Neuronal stem cell (in vitro differentiated cells): ENCODE measurements at regions not wholly inside any gene's neighbourhood (a gene's known extent, or its start where the extent isn't known, plus 50 kb on each side); places are given as distances from the start of the nearest gene placed in this dataset.

ENCODE experiments used
- DNase-seq: peaks from one replicate; pipeline ENCODE4 v3.0.0-alpha.2; 2013; ENCODE audit warnings: low spot score
- H2AFZ ChIP-seq: one replicate; pipeline ENCODE4 v1.6.1; 2013; ENCODE audit warnings: mild to moderate bottlenecking, low read length, inconsistent platforms
- H2AK5ac ChIP-seq: 2 replicates; pipeline ENCODE4 v1.6.1; 2013; ENCODE audit warnings: low read depth, mild to moderate bottlenecking, inconsistent platforms, low read length, moderate library complexity, mixed read lengths
- H2BK120ac ChIP-seq: 2 replicates; pipeline ENCODE4 v1.6.1; 2013; ENCODE audit warnings: low read depth, mild to moderate bottlenecking, inconsistent platforms, low read length, moderate library complexity, mixed read lengths
- H2BK12ac ChIP-seq: one replicate; pipeline ENCODE4 v1.6.1; 2013; ENCODE audit warnings: low read length, inconsistent platforms
- H2BK15ac ChIP-seq: 2 replicates; pipeline ENCODE4 v1.6.1; 2013; ENCODE audit warnings: mild to moderate bottlenecking, low read length, inconsistent platforms, mixed read lengths
- H2BK5ac ChIP-seq: one replicate; pipeline ENCODE4 v1.6.1; 2013; ENCODE audit warnings: inconsistent platforms, mild to moderate bottlenecking, low read length, moderate library complexity
- H3K14ac ChIP-seq: one replicate; pipeline ENCODE4 v1.6.1; 2013; ENCODE audit warnings: low read length, inconsistent platforms
- H3K18ac ChIP-seq: 2 replicates; pipeline ENCODE4 v1.6.1; 2013; ENCODE audit warnings: low read length, inconsistent platforms
- H3K23ac ChIP-seq: 2 replicates; pipeline ENCODE4 v1.6.1; 2013; ENCODE audit warnings: low read depth, mild to moderate bottlenecking, mixed read lengths, low read length, inconsistent platforms; ENCODE audit not compliant: poor library complexity
- H3K27ac ChIP-seq: replicated peaks from 3 replicates; pipeline ENCODE4 v1.5.1; 2013; ENCODE audit warnings: low read length, inconsistent platforms
- H3K27me3 ChIP-seq, 3 experiments: 2 replicates each; pipeline ENCODE4 v1.6.1; 2013; ENCODE audit warnings: low read length in 3 of 3, mild to moderate bottlenecking in 2 of 3, inconsistent platforms in 1 of 3, low read depth in 1 of 3, mixed read lengths in 1 of 3, moderate library complexity in 1 of 3; ENCODE audit not compliant: control insufficient read depth in 3 of 3, insufficient read depth in 3 of 3
- H3K36me3 ChIP-seq, 2 donors: replicated peaks in 1 of 2; 2 replicates each; pipeline ENCODE4 v1.6.1; 2013; ENCODE audit warnings: low read length in 2 of 2; ENCODE audit not compliant: control insufficient read depth in 2 of 2, insufficient read depth in 2 of 2
- H3K4ac ChIP-seq: 2 replicates; pipeline ENCODE4 v1.6.1; 2013; ENCODE audit warnings: inconsistent platforms, mild to moderate bottlenecking, low read length, moderate library complexity
- H3K4me1 ChIP-seq, 2 donors: 1 replicate in 1 of 2; 2 replicates in 1 of 2; pipeline ENCODE4 v1.6.1; 2013; ENCODE audit warnings: low read length in 2 of 2, low read depth in 1 of 2; ENCODE audit not compliant: control insufficient read depth in 2 of 2, insufficient read depth in 1 of 2
- H3K4me2 ChIP-seq: one replicate; pipeline ENCODE4 v1.6.1; 2013; ENCODE audit warnings: mild to moderate bottlenecking, low read length, inconsistent platforms; ENCODE audit not compliant: insufficient read depth, poor library complexity, severe bottlenecking
- H3K4me3 ChIP-seq, 2 donors: 2 replicates each; pipeline ENCODE4 v1.5.1; 2013; ENCODE audit warnings: low read length in 2 of 2, mild to moderate bottlenecking in 2 of 2, inconsistent platforms in 1 of 2, moderate library complexity in 1 of 2
- H3K79me1 ChIP-seq: one replicate; pipeline ENCODE4 v1.6.1; 2013; ENCODE audit warnings: low read depth, mild to moderate bottlenecking, inconsistent platforms, low read length, moderate library complexity
- H3K9ac ChIP-seq: one replicate; pipeline ENCODE4 v1.6.1; 2013; ENCODE audit warnings: mild to moderate bottlenecking, low read depth, low read length, inconsistent platforms; ENCODE audit not compliant: poor library complexity
- H3K9me3 ChIP-seq, 2 donors: replicated peaks in 1 of 2; 2 replicates each; pipeline versions ENCODE3 to v1.6.1; 2013; ENCODE audit warnings: low read length in 2 of 2, mild to moderate bottlenecking in 2 of 2, inconsistent platforms in 1 of 2, low read depth in 1 of 2, mixed read lengths in 1 of 2, moderate library complexity in 1 of 2; ENCODE audit not compliant: control insufficient read depth in 2 of 2, insufficient read depth in 1 of 2
- H4K8ac ChIP-seq: one replicate; pipeline ENCODE4 v1.6.1; 2013; ENCODE audit warnings: low read depth, mild to moderate bottlenecking, inconsistent platforms, low read length, moderate library complexity
- H4K91ac ChIP-seq: one replicate; pipeline ENCODE4 v1.6.1; 2013; ENCODE audit warnings: low read length, low read depth, mild to moderate bottlenecking, inconsistent platforms; ENCODE audit not compliant: poor library complexity
- WGBS, 2 donors: extraction: QIAGEN DNeasy Blood & Tissue Kit; methylation state at CpG; one replicate each; pipeline ENCODE4 v1.1.7; 2013; ENCODE audit warnings: missing lambda C conversion rate in 2 of 2, mixed read lengths in 1 of 2; ENCODE audit not compliant: insufficient read length in 2 of 2, insufficient replicate concordance in 1 of 2; ENCODE audit errors: extremely low coverage in 2 of 2; 5-methylcytosine and 5-hydroxymethylcytosine counted together

DNA sequence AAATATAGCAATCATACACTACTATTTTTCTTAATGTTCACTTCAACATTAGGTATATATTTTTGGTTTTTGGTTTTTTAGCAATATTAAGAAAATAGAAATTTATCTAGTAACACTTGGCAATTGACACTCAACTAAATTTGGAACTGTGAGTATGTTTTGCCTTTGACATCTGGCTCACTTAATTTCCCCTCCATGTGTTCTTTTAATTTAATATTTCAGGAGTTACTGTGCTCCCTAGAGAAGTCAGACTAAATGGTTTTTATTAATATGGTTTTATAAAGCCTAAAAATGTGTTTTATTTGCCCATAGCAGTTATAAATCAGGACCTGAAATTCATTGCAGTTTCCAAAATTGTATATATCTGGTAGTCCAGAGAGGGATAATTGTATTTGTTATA lies 175.3 kb upstream of the AVPR1A start:
- H2AFZ ChIP-seq, result no peak overlapping the region
- H4K8ac ChIP-seq, result no peak overlapping the region
- H3K14ac ChIP-seq, result no peak overlapping the region
- no peak overlapping the region for H3K27ac ChIP-seq
- no peak overlapping the region for H2AK5ac ChIP-seq
- DNase-seq, result no peak
- no peak overlapping the region for H3K4me3 ChIP-seq
- no peak overlapping the region for H3K18ac ChIP-seq
- no peaks in the 10 kb centered on the region for H3K27me3 ChIP-seq
- H3K4ac ChIP-seq, result no peak overlapping the region
- no peak overlapping the region for H4K91ac ChIP-seq
- no peak overlapping the region for H2BK120ac ChIP-seq
- H3K9me3 ChIP-seq, result no peaks in the 10 kb centered on the region
- H3K36me3 ChIP-seq, result no peaks in the 10 kb centered on the region
- H2BK5ac ChIP-seq, result no peak overlapping the region
- H3K4me2 ChIP-seq, result no peak overlapping the region
- no peak overlapping the region for H2BK12ac ChIP-seq
- no peak overlapping the region for H3K23ac ChIP-seq
- H3K9ac ChIP-seq, result no peak overlapping the region
- no peaks in the 10 kb centered on the region for H3K79me1 ChIP-seq
- peaks cover 0 to 2% of the 10 kb centered on the region in 2 donors for H3K4me1 ChIP-seq
- H2BK15ac ChIP-seq, result no peak overlapping the region

DNA sequence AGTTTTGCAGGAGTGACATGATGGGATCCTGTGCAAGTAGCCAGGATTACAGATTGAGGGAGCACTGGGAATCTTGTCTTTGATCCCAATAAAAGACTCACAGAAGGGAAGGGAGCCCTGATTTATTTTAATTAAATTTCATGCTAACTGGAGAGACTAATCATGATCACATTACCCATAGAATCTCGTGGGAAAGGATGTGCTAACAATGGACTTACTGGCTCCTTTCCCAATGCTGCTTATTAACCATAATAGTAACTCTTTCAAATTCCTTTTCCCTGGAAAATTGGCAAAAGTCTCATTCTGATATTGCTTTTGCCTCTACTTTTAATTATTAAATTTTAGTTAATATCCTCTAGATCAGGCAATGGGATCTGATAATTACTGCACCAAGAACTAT lies 174.8 kb upstream of the AVPR1A start:
- H3K27me3 ChIP-seq, result no peaks in the 10 kb centered on the region
- peaks cover 0 to 2% of the 10 kb centered on the region in 2 donors for H3K4me1 ChIP-seq
- no peaks in the 10 kb centered on the region for H3K9me3 ChIP-seq
- H2AK5ac ChIP-seq, result no peak overlapping the region
- no peak overlapping the region for H3K9ac ChIP-seq
- H3K18ac ChIP-seq, result no peak overlapping the region
- DNase-seq, result no peak
- H3K79me1 ChIP-seq, result no peaks in the 10 kb centered on the region
- H2AFZ ChIP-seq, result no peak overlapping the region
- H2BK15ac ChIP-seq, result no peak overlapping the region
- H3K4me3 ChIP-seq, result no peak overlapping the region
- H3K23ac ChIP-seq, result no peak overlapping the region
- no peak overlapping the region for H4K8ac ChIP-seq
- H2BK5ac ChIP-seq, result no peak overlapping the region
- no peak overlapping the region for H3K27ac ChIP-seq
- no peak overlapping the region for H2BK12ac ChIP-seq
- H3K4me2 ChIP-seq, result no peak overlapping the region
- no peak overlapping the region for H2BK120ac ChIP-seq
- no peak overlapping the region for H3K4ac ChIP-seq
- H4K91ac ChIP-seq, result no peak overlapping the region
- H3K36me3 ChIP-seq, result no peaks in the 10 kb centered on the region
- no CpG with 5 or more reads among the region's 1 CpG for WGBS, 2 donors
- no peak overlapping the region for H3K14ac ChIP-seq

DNA sequence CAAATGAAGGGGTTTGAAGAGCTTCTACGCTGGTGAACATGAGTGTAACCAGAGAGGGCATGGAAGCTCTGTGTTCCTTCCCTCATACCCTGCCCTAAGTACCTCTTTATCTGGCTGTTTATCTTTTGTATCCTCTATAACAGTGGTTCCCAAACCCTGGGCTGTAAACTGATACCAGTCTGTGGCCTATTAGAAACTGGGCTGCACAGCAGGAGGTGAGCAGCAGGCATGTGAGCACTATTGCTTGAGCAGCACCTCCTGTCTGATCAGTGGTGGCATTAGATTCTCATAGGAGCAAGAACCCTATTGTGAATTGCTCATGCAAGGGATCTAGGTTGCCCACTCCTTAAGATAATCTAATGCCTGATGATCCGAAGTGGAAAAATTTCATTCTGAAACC lies 172.9 kb upstream of the AVPR1A start:
- H3K9ac ChIP-seq, result no peak overlapping the region
- no peak overlapping the region for H2BK5ac ChIP-seq
- no peak overlapping the region for H2AK5ac ChIP-seq
- no peaks in the 10 kb centered on the region for H3K79me1 ChIP-seq
- DNase-seq, result no peak
- no peaks in the 10 kb centered on the region for H3K9me3 ChIP-seq
- no peaks in the 10 kb centered on the region for H3K36me3 ChIP-seq
- H3K4me3 ChIP-seq, result no peak overlapping the region
- no peaks in the 10 kb centered on the region for H3K27me3 ChIP-seq
- H2BK12ac ChIP-seq, result no peak overlapping the region
- no peak overlapping the region for H3K18ac ChIP-seq
- no peak overlapping the region for H3K23ac ChIP-seq
- H3K4me1 ChIP-seq, result peaks cover 0 to 2% of the 10 kb centered on the region in 2 donors
- WGBS, 2 donors, result no CpG with 5 or more reads among the region's 2 CpGs
- H2BK120ac ChIP-seq, result no peak overlapping the region
- H4K91ac ChIP-seq, result no peak overlapping the region
- no peak overlapping the region for H2AFZ ChIP-seq
- no peak overlapping the region for H3K4ac ChIP-seq
- no peak overlapping the region for H3K14ac ChIP-seq
- no peak overlapping the region for H4K8ac ChIP-seq
- no peak overlapping the region for H2BK15ac ChIP-seq
- H3K4me2 ChIP-seq, result no peak overlapping the region
- no peak overlapping the region for H3K27ac ChIP-seq

DNA sequence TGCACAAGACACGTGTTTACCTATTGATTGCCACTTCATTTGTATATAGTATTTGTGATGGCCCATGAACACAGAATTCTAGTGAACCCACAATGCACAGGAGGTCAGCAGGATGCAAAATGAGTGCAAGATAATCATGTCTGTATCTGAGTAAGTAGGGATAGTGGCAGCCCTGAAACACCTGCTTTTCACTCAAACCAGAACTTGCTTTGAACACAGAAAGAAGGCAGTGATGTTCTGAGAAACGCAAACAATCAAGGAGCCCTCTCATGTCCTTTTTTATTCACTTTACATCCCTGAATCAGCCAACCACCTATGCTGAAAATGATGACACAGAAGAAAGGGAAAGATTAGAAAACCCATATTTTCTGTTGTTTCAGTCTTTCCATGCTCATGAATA lies 170.4 kb upstream of the AVPR1A start:
- no peak overlapping the region for H2BK12ac ChIP-seq
- H3K27me3 ChIP-seq, result no peaks in the 10 kb centered on the region
- peaks cover 0 to 6% of the 10 kb centered on the region in 2 donors for H3K9me3 ChIP-seq
- no peak for DNase-seq
- H3K4me1 ChIP-seq, result no peaks in the 10 kb centered on the region
- no peak overlapping the region for H4K8ac ChIP-seq
- H3K9ac ChIP-seq, result no peak overlapping the region
- H2AK5ac ChIP-seq, result no peak overlapping the region
- no peak overlapping the region for H3K14ac ChIP-seq
- H3K18ac ChIP-seq, result no peak overlapping the region
- H3K4me3 ChIP-seq, result no peak overlapping the region
- H4K91ac ChIP-seq, result no peak overlapping the region
- H2BK5ac ChIP-seq, result no peak overlapping the region
- no CpG with 5 or more reads among the region's 2 CpGs for WGBS, 2 donors
- H3K23ac ChIP-seq, result no peak overlapping the region
- H3K4me2 ChIP-seq, result no peak overlapping the region
- H3K27ac ChIP-seq, result no peak overlapping the region
- H3K79me1 ChIP-seq, result no peaks in the 10 kb centered on the region
- H3K36me3 ChIP-seq, result no peaks in the 10 kb centered on the region
- H2BK120ac ChIP-seq, result no peak overlapping the region
- H2AFZ ChIP-seq, result no peak overlapping the region
- no peak overlapping the region for H2BK15ac ChIP-seq
- H3K4ac ChIP-seq, result no peak overlapping the region
